ENCODE measurements at regions not wholly inside any gene's neighbourhood (a gene's known extent, or its start where the extent isn't known, plus 50 kb on each side); places are given as distances from the start of the nearest gene placed in this dataset.
A peak's percentile ranks its signal among the peaks of the same experiment; 100 is the strongest.
"Not testable (repeated sequence)": the region's sequence is repeated elsewhere in the genome, so short reads cannot be mapped to it uniquely, and the experiment has no call there.

DNA sequence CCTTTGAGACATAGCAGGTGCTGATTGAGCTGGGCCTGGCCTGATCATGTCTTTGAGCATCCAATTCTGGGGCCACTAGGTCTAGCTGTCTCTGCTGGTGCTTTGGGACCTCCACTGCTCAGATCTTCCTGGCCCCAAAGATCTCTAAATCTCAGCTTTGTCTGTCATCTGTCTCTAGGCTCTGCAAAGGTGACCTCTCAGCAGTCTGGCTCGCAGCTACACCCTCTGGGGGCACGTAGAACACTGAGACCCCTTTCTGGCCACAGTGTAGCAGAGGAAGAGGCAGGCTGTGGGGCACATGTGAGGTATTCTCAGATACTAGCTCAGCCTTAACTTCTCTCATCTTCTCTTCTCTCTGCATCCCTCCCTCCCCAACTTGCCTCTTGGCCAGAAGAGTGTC lies 298.1 kb upstream of the PLGLB1 start:
- not testable (repeated sequence) for DNase-seq

DNA sequence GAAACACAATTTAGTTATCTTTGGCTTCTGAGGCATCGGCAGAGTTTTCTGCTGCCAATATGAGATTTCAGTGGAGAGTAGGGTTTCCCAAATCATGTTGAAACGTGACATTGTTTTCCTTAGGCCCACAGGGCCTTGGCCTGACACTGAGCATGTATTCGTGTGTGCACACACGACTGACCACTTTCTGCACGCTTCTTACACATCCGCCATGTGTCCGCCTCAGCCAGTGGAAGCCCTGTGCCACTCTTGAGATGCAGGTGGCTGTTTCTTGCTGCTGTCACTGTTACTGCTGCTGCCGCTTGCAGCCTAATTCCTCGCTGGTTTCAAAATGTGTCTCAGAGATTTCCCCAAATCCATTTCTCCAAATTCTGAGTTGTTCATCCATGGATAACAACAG lies 299.6 kb upstream of the PLGLB1 start:
- not testable (repeated sequence) for DNase-seq

DNA sequence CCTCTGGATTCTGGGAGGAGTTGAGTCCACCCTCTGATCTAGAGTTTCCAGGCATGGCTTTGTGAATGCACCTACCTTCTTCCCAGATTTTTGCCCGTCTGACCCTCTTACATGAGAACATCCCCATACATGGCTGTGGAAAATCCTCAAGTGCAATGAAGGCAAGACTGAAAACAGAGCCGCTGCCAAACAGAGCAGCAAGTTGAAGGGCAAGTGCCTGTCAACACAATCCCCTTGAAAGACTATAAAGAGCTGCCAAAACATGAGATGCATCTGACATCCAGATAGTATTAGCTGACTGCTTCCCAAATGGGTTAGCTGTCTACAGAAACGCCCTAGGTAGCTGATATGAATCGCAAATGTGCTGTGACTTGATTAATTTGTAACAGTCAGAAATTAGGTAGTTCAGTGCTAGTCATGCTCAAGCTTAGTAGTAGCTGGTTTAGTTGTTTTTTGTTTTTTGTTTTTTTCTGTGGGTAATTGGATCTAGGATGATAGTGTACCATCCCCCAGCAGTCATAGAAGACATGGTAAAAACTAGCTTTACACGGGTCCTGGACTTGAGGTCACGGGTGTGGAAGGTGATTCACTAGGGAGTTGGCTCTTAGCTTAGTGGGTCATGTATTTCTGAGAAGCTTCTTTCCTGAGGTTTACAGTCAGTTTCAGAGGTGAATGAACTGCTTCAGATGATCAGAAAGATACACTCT lies 302.8 kb upstream of the PLGLB1 start:
- not testable (repeated sequence) for DNase-seq

DNA sequence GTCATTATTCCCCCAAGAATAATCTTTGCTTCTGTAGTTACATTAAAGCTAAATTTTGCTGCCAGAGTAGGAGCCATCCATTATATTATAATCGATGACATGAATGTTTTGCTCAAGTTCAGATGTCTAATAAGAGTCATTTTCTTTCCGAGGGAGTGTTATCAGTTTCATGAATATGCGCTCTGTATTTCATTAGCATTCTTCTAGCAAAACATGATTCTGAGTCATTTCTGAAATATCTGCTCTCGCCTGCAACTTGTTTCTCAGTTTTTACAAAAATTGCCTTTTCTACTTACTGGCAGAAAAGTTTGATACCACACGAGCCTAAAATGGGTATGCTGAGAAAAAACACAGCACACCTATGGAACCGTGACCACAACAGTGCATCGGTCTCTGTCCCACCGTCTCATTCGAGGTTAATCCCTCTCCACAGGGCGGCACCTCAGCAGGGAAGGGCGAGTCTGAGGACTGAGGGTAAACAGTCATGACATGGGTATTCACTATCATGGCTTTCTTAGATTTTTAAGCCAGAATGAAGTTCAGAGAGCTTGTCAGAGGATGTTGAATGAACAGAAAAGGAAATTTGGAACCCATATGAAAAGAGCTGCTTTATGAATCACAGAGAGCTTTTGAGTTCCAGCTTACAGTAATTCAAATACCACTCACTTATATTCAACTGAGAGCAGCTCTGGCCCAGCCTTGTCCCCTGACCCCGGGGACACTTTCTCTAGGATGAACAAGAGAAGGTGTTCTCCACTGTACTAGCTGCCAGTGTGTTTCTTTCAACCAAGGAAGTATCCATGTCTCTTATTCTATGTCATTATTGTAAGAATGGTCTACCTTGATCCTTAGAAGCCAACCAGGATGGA lies 303.6 kb upstream of the PLGLB1 start:
- DNase-seq: not testable (repeated sequence)

DNA sequence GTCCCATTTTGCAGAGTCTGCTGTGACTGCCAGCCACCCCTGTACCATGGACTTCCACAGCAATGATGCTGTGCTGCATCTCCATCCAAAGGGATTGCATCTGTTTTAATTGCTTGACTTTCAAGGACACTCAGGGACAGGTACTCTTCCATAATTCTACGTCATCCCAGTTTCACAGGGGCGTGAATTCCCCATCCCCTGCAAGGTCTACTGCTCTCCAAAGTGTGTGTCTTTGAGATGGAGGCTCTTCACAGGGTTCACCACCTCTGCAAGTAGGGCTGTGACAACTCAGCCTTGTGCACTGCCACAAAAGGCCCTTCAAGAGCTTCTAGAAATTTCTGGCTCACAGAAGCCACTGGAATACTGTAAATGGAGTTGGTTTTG lies 304.3 kb upstream of the PLGLB1 start:
- not testable (repeated sequence) for DNase-seq

DNA sequence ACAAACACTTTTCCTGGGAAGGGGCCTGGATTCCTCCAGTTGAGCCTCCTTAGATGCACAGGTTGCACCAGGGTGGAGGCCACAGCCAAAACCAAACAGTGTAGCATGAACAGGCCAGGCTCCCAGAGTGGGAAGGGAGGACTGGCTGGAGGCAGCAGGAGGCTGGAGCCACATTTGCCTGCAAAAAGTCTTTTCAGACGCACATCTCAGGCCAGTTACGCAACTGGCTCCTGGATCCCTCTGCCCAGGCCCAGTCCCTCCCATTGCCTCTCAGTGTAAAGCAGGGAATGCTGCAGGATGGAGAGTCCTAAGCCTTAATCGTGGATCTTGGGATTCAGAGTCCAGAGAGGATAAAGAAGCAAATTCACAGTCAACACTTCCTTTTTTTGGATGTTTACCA lies 305.1 kb upstream of the PLGLB1 start:
- DNase-seq: not testable (repeated sequence)

DNA sequence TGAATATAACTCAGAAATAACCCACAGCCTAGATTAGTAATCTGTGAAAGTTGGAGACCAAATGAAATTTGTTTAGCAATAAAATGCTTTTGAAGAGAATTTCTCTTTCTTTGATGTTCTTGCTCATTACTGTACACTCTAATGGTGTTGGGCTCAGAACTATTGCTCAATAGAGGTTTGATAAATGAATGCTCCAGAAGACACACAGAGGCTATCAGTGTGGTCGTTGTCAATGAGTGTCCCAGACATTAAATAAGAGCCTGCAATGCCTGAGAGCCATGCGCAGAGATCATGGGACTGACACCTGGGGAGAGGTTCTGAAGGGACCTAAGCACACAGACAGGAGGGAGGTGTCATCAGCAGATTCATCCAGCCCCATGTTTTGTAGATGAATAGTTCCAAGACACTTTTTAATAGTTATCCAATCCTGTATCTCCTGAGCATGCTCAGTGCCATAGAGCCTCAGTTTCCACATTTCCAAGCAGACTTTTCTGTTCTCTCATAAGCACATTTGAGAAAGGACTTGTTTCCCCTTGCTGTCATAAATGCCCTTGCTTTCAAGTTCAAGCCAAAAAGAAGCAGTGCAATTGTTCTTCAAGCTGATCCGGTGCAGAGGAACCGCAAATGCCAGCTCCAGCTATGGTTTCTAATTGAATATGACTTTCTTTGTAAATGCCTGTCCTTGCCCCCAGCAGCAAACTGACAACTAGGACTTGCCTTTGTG lies 306.2 kb upstream of the PLGLB1 start:
- not testable (repeated sequence) for DNase-seq

DNA sequence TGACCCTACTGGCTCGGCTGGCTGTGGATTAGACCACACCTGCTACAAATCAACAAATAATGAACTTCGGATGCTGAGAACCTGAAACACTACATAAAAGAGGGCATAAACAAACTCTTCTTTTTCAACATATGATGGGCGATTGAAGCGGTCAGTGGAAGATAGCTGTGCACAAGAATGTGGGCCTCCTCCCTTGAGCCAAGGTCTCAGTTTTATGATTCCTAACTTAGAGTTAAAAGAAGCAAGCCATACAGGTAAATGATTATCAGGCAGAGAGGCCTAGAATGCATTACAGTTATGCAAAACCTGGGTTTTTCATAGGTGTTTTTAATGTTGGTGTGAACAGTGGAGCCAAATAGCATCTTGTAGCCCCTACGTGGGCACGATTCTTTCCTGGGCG lies 307.9 kb upstream of the PLGLB1 start:
- DNase-seq: not testable (repeated sequence)

DNA sequence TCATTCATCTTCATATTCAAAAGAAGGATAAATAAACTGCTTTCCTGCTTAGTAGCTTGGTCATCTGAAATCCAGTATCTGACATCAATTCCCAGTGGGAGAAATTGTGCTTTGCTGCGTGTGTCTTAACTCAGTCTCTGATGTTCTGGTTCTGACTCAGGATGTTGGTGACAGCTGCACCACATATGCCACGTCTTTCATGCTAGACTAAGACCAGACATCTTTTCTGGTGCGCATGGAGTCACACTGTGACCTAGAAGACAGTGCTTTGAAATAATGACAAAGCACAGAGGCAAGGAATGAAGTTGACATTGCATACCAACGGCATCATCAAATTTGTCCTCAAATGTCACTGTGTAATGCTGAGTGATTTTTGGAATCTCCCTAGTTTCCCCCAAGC lies 308.8 kb upstream of the PLGLB1 start:
- not testable (repeated sequence) for DNase-seq

DNA sequence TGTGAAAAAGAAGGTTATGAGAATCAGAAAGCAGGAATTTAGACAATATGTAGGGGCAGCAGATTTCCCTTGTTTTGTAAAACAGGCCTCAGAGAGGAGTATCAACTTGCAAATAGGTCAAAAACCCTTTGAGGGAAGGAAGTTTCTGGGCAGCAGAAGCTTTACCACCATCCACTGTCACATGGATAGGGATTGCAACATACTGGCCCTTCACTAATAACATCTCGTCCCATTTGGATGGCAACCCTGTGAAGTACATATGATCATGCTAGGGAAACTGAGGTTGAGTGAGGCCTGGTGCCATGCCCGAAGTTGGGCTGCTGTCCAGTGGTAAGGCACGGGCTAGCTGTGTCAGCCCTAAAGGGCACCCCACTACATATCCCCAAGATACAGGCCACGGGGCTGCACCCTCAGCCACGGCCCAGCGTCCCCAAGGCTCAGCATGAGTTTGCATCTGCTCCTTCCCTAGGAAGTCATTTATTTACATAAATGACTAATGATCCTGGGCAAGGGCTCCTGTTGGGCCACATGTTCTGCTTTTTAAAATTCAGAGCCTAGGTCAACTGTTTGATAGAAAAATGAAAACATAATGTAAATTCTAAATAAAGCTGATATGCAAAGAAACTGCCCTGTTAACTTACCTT lies 310.4 kb upstream of the PLGLB1 start:
- not testable (repeated sequence) for DNase-seq

DNA sequence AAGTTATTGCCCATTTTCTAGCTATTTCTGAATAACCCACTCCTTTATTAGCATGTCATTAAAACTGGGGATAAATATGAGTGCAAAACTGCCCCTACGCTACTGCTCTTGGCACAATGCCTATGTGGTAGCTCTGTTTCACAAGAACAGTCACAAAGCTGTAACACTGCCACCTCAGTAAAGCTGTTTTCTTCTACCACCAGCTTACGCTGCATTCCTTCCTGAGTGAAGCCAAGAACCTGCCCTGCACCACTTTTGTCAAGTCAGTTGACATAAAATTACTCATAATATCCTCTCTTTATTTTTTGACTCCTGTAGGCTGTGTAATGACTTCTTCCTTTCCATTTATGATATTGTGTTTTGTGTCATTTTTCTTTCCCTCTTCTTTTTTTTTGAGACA lies 313.2 kb upstream of the PLGLB1 start:
- DNase-seq: not testable (repeated sequence)

DNA sequence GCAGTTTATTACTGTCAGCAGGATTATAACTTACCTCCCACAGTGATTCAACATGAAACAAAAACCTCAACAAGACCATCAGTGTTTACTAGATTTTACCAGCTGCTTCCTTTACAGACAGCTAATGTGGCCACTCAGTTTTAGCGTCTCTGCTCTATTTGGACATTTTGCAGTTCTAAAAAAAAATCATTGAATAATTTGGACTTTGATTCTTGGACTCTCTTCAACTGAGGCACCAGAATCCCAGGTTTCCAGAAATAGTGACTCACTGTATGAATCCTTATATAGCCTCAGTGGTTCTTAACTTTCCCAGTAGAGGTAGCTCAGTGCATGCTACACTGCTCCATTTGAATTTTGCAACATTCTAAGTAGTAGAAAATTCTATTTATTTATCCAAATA lies 317.4 kb upstream of the PLGLB1 start:
- DNase-seq: not testable (repeated sequence)

DNA sequence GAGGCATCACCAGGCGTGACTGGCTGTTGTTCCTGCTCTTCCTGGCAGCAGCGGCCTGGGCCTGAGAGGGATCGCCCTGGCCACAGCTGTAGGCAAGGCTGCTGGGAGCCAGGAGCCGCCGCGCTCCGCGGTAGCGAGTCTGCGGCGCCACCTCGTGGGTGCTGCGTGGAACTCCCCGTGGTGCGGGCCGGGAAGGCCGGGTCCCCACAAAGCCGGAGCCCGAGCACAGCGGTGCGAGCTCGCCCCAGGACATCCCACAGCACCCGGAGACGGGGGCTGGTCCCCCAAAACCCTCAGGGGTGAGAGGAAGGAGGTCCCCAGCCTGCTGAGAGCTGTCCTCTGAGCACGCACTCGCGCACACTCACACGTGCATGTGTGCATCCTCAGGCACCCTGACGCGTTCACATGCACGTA lies 320.0 kb upstream of the PLGLB1 start:
- DNase-seq: peak; percentile 74

DNA sequence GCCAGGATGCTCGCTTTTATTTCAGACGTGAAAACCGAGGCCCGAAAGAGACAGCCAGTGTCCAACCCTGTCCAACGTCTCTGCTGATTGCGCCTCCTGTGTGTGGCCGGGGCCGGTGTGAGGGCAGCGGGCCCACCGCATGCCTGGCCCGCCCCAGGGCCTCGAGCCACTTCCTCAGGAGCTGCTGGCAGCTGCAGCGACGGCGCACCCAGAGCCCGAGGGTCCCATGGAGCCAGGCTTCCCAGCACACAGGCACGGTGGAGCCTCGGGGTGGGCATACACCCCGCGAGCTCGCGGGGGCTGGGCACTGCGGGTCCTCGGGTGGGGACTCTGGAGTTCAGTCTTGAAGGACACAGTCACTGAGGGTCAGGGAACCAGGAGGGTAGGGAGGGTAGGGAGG lies 320.5 kb upstream of the PLGLB1 start:
- DNase-seq: not testable (repeated sequence)

DNA sequence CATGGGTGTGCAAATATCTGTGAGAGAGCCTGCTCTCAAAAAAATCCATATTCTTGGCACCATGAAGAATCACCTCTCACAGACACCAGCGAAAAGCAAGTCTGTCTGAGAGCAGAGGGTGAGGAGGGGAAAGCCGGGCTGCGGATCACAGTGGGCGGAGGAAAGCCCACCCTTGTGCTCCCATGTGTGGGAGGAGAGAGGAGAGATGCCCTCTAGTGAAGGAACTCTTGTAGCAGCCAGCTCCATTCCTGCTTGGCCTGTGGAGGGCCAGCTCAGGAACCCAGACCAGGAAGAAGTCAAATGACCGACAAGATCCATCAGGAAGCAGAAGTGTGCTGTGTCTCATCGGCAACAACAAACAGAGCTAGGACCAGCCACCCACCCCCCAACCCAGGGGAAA lies 321.7 kb upstream of the PLGLB1 start:
- DNase-seq: not testable (repeated sequence)

DNA sequence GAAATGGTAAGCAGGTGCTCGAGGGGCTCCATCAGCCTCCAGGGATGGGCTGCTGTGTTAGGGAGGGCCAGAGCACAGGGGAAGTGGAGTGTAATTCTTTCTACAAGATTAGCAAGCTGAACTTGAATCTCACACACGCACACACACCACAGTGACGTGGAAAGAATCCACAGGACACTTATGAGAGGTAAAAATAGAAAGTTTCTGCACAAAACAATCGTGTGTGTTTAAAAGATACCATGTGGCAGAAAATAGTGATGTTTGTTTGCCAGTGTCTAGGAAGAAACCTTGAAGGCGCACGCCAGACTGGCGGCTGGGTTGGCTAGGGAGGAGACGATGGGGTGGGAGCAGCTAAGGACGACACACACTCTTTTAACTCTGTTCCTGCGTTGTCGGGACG lies 323.6 kb upstream of the PLGLB1 start:
- not testable (repeated sequence) for DNase-seq

DNA sequence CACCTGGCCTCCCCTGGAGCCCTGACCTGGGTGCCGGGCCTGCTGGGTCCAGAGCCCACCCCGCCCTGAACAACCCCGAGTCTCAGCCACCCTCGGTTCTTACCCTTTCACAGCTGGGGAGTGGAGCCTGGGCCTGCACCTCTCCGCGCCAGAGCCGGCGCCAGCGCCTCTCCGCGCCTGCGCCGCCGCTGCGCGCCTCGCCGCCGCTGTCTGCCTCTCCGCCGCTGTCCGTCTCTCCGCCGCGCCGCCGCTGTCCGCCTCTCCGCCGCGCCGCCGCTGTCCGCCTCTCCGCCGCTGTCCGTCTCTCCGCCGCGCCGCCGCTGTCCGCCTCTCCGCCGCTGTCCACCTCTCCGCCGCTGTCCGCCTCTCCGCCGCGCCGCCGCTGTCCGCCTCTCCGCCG lies 326.9 kb upstream of the PLGLB1 start:
- not testable (repeated sequence) for DNase-seq

DNA sequence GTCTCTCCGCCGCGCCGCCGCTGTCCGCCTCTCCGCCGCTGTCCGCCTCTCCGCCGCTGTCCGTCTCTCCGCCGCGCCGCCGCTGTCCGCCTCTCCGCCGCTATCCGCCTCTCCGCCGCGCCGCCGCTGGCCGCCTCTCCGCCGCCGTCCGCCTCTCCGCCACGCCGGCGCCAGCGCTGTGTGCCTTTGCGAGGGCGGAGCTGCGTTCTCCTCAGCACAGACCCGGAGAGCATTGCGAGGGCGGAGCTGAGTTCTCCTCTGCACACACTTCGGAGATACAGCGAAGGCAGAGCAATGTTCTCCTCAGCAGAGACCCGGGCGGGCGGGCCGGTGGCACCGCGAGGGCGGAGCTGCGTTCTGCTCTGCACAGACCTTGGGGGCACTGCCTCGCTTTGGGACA lies 327.4 kb upstream of the PLGLB1 start:
- DNase-seq: not testable (repeated sequence)

DNA sequence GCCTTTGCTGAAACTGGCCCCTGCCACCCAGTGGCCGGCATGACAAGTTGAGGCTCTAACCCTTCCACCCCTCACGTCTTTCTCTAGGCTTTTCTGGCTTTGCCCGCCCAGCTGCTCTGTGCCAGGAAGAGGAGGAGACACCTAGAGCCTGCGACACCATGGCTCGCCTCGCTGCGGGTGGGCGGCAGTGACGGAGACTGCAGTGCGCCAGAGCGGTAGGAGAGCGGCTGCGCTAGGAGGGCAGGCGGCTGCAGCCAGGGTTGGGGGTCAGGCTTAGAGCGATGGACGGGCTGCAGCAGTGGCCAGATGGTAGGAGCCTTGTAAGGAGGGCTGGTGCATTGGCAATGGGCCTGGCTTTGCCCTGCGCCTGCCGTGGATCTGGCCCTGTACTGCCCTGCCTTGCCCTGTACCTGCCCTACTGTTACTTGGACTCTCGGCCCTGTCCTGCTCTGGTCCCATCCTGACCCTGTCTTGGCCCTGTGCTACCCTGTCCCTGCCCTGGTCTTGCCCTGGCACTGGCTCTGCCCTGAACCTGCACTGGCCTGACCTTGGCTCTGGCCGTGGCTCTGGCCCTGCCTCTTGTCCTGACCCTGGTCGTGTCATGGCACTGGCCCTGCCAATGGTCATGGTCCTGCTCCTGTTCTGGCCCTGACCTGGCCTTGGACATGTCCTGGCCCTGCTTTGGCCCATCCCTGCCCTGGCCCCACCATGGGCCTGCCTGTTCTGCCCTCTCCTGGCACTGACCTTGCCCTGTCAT lies 330.7 kb upstream of the PLGLB1 start:
- DNase-seq: not testable (repeated sequence)

DNA sequence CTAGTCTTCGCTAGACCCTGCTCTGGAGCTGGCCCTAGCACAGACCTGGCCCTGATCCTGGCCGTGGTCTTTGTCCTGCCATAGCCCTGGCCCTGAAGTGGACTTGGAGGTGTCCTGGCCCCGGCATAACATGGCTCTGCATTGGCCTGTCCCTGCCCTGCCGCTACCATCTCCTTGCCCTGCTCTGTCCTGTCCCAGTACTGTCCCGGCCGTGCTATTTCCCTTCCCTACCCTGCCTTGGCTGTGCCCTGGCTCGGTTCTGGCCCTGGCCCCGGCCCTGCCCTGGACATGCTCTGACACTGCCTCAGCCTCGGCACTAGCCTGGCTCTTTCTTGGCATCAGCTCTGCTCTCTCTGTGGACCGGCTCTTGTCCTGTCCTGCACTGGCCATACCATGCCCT lies 331.8 kb upstream of the PLGLB1 start:
- not testable (repeated sequence) for DNase-seq

DNA sequence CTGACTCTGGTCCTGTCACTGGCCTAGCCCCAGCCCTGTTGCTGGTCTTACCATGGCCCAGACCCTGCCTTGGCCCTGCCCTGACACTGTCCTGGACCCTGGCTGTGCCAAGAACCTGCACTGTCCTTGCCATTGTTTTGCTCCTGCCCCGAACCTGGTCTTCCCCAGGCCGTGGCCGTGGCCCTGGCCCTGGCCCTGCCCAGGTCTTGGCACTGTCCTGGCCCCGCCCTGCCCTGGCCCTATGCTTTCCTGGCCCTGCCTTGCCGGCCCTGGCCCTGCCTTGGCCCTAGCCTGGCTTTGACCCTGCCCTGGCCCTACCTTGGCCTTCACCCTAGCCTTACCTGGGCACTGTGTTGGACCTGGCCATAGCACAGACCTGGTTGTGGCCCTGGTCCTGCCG lies 332.5 kb upstream of the PLGLB1 start:
- not testable (repeated sequence) for DNase-seq

DNA sequence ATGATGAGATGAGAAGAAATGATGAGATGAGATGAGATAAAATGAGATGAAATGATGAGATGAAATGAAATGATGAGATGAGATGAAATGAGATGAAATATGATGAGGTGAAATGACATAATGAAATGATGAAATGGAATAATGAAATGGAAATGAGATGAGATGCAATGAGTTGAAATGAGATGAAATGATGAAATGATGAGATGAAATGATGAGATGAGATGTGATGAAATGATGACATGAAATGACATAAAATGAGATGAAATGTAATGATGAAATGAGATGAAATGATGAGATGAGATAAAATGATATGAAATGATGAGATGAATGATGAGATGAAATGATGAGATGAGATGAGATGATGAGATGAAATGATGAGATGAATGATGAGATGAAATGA lies 338.6 kb upstream of the PLGLB1 start:
- not testable (repeated sequence) for DNase-seq
